ENCODE measurements at regions not wholly inside any gene's neighbourhood (a gene's known extent, or its start where the extent isn't known, plus 50 kb on each side); places are given as distances from the start of the nearest gene placed in this dataset.
A peak's percentile ranks its signal among the peaks of the same experiment; 100 is the strongest.
"Not testable (repeated sequence)": the region's sequence is repeated elsewhere in the genome, so short reads cannot be mapped to it uniquely, and the experiment has no call there.

DNA sequence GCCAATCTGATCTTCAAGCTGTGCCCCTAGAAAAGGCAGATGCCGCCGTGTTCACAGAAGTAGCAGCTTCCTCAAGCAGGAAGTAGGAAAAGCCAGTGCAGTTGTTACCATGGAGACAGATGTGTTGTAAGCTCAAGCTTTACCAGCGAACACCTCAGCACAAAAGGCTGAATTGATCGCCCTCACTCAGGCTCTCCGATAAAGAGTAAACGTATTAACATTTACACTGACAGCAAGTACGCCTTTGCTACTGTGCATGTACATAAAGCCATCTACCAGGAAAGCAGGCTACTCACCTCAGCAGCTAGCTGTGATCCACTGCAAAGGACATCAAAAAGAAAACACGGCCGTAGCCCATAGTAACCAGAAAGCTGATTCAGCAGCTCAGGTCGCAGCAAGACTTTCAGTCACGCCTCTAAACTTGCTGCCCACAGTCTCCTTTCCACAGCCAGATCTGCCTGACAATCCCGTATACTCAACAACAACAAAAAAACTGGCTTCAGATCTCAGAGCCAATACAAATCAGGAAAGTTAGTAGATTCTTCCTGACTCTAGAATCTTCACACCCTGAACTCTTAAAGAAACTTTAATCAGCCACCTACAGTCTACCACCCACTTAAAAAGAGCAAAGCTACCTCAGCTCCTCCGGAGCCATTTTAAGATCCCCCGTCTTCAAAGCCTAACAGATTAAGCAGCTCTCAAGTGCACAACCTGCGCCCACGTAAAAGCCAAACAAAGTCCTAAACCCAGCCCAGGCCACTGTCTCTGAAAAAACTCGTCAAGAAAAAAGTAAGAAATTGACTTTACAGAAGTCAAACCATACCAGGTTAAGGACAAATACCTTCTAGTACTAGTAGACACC lies 160.0 kb downstream of the DEFB131A start:
- peak; percentile 28 to 31 (median 31) for DNase-seq (ENCODE audit: low read depth in 2 of 3, low spot score in 1 of 3)

DNA sequence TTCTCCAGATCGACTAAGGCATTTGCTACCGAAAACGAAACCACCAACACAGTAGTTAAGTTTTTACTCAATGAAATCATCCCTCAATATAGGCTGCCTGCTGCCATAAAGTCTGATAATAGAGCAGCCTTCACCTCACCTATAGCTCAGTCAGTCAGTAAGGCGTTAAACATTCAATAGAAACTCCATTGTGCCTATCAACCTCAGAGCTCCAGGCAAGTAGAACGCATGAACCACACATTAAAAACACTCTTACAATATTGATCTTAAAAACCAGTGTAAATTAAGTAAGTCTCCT lies 160.6 kb downstream of the DEFB131A start:
- DNase-seq (ENCODE audit: low read depth in 2 of 3, low spot score in 1 of 3): not testable (repeated sequence)

DNA sequence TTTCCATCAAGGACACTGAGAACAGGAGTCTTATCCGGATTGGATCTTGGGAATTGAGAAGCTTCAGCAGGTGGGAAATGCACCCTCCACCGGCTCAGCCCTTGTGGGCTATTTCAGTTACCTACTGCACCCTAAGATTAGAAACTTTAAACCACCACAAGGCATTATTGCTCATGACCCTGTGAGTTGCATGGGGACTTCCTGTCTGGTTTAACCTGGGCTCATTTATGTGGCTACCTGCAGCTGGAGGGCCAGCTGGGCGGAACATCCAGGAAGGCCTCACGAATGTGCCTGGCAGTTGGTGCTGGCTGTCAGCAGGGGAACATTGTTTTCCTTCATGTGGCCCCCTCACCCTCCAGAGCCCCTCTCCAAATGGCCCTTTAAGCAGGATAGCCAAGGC lies 164.1 kb downstream of the DEFB131A start:
- no peak for DNase-seq (ENCODE audit: low read depth in 2 of 3, low spot score in 1 of 3)

DNA sequence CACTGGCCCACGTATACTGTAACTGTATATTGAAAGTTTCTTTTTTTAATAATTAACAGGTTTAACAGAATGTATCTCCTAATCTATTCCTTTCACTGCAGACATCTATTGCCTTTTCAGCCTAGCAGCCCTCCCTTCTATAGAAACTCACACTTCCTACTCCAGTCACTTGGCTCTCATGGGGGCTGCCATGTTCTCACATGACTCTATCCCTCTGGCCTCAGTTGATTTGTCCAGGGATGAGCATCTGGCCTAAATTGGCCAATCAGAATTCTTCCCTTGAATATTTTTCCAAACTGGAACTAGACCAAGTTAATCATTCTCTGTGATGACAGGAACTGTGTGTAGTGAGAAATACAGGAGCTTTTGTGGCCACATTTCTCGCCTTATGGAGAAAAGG lies 166.1 kb downstream of the DEFB131A start:
- DNase-seq (ENCODE audit: low read depth in 2 of 3, low spot score in 1 of 3): not testable (repeated sequence)

DNA sequence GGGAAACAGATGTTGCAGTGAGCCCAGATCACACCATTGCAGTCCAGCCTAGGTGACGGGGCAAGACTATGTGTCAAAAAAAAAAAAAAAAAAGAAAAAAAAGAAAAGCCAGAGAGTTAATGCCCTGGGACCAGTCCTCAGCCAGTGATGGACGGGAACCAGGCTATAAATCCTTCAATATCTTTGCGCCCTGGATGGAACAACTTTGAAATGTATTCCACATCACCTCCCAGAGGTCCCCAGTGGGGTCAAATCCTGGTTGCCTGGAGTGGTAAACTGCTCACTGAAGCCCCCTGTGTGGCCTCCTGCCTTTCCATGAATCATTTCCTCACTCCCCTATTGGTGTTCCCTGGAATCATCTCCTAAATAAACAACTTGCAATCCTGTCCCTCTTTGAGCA lies 166.9 kb downstream of the DEFB131A start:
- no peak for DNase-seq (ENCODE audit: low read depth in 2 of 3, low spot score in 1 of 3)

DNA sequence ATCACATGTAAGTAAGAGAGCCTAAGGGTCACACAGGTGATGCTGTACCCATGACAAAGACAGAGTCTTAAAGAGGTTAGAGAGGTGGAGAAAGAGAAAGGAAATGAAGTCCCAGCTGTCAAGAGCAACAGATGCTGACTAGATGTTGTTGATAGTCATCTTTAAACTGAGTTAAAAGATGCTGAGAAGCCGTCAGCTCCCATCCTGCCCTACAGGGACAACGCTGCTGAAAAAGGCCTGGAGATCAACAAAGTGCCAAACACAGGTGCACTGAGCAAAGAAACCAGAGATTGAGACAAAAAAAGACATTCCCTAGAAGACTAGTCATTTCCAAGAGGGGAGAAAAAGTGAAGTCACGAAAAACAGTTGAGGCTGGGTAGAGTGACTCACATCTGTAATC lies 145.0 kb upstream of the DRD5 start:
- DNase-seq (ENCODE audit: low read depth in 2 of 3, low spot score in 1 of 3): not testable (repeated sequence)

DNA sequence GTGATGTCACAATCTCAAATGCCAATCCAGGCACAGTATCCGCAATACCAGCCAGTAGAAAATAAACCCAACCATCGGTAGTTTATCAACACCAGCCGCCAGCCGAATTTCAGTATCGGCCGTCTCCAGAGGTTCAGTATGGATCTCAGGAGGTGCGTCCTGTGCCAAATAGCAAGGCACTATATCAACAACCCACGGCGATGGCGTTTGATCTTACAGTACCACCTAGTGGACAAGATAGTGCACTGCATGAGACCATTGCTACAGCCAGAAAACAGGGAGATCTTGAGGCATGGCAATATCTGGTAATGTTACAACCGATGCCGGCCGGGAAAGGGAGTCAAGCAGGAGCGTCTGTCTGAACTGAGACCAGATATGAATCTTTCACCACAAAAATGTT lies 121.8 kb upstream of the DRD5 start:
- DNase-seq (ENCODE audit: low read depth in 2 of 3, low spot score in 1 of 3): not testable (repeated sequence)

DNA sequence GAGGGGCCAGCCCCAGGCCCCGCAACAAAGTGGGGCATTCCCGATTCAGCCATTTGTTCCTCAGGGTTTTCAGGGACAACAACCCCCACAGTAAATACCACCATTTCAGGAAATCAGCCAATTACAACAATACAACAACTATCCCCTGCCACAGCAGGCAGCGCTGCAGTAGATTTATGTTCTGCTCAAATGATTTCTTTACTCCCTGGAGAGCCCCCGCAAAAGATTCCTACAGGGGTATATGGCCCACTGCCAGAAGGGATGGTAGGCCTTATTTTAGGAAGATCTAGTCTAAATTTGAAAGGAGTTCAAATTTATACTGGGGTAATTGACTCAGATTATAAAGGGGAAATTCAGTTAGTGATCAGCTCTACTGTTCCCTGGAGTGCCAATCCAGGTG lies 120.5 kb upstream of the DRD5 start:
- not testable (repeated sequence) for DNase-seq (ENCODE audit: low read depth in 2 of 3, low spot score in 1 of 3)

DNA sequence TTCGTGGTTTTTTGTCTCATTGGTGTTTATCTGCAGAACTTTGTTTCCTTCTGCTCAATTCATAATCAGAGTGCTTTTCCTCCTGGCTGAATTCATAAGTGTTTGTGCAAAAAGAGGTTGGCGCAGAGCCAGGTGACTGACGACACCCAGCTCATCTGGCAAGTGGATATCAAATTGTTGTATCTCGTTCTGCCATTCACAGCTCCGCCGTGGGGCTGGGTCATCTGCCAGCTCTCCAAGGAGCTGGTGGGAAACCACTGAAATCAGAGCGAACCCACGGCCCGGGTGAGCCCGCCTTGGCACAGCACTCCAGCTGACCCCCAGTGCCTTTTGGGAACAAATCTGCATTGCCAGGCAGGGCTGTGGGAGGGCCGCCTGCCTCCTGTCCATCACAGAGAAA lies 110.7 kb upstream of the DRD5 start:
- not testable (repeated sequence) for DNase-seq (ENCODE audit: low read depth in 2 of 3, low spot score in 1 of 3)

DNA sequence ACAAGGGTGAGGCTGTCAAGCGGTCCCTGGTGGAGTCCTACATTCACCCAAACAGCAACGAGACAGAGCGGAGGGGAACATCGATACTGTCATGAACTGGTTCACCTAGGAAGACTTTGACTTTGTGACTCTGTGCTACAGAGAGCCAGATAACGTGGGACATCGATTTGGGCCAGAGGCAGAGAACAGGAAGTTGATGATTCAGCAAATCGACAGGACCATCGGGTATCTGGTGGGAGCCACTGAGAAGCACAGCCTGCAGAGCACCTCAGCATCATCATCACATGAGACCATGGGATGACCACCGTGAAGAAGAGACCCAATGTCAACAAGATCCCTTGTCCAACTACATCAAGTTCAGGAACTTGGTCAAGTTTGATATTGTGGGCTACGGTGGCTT lies 104.1 kb upstream of the DRD5 start:
- DNase-seq (ENCODE audit: low read depth in 2 of 3, low spot score in 1 of 3): not testable (repeated sequence)

DNA sequence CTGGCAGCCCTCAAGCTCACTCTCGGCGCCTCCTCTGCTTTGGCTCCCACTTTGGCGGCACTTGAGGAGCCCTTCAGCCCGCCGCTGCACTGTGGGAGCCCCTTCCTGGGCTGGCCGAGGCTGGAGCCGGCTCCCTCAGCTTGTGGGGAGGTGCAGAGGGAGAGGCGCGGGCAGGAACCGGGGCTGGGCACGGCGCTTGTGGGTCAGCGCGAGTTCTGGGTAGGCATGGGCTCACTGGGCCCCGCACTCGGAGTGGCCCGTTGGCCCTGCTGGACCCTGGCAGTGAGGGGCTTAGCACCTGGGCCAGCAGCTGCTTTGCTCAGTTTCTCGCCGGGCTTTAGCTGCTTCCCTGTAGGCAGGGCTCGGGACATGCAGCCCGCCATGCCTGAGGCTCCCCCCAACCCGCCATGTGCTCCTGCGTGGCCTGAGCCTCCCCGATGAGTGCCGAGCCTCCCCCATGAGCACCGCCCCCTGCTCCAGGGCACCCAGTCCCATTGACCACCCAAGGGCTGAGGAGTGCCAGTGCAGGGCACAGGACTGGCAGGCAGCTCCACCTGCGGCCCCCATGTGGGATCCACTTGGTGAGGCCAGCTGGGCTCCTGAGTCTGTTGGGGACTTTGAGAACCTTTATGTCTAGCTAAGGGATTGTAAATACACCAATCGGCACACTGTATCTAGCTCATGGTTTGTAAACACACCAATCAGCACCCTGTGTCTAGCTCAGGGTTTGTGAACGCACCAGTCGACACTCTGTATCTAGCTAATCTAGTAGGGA lies 101.5 kb upstream of the DRD5 start:
- no peak for DNase-seq (ENCODE audit: low read depth in 2 of 3, low spot score in 1 of 3)

DNA sequence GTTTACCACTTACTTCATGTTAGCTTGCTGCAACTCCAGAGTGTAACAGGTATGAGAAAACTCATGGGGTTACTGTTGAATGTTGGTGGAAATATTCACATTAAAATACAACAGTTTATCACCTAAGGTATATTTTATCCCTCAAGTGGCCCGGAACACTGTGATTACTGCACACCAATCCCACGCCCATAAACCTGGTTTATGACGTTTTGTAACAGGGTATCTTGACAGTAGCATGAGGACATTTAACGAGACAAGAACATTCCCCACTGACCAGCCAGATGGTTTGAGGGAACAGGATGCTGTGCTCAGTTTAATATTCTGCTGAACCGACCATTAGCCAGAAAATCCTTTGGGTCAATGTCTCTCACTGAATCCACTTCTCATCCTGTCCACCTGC lies 98.3 kb upstream of the DRD5 start:
- DNase-seq (ENCODE audit: low read depth in 2 of 3, low spot score in 1 of 3): not testable (repeated sequence)

DNA sequence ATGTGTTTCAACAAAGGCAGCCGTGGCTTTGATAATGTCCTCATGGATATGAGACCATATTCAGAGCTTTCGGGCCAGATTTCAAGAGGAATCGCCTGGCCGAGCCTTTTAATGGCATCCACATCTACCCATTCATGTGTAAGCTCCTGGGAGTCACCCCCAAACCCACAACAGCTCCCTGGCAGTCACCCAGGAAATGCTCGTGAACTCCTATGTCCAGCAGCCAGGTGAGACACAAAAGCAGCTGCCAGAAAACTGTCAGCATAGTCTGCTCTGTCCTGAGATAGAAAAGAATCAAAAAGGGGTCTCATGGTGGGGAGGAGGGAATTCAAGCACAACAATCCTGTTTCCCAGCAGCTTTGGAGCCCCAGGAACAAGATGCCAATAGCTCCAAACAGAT lies 96.4 kb upstream of the DRD5 start:
- DNase-seq (ENCODE audit: low read depth in 2 of 3, low spot score in 1 of 3): not testable (repeated sequence)

DNA sequence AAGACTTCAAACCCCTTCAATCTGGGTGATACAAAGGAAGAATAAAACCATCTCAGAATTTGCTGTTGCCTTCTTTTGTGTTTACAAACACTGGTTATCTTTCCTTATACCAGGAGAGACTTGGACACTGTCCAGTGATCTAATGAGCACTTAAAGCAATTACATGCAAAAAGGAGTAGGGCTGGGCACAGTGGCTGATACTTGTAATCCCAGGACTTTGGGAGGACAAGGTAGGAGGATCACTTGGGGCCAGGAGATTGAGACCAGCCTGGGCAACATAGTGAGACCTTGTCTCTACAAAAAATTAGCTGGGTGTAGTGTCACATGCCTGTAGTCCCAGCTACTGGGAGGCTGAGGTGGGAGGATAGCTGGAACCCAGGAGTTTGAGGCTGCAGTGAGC lies 95.7 kb upstream of the DRD5 start:
- no peak for DNase-seq (ENCODE audit: low read depth in 2 of 3, low spot score in 1 of 3)

DNA sequence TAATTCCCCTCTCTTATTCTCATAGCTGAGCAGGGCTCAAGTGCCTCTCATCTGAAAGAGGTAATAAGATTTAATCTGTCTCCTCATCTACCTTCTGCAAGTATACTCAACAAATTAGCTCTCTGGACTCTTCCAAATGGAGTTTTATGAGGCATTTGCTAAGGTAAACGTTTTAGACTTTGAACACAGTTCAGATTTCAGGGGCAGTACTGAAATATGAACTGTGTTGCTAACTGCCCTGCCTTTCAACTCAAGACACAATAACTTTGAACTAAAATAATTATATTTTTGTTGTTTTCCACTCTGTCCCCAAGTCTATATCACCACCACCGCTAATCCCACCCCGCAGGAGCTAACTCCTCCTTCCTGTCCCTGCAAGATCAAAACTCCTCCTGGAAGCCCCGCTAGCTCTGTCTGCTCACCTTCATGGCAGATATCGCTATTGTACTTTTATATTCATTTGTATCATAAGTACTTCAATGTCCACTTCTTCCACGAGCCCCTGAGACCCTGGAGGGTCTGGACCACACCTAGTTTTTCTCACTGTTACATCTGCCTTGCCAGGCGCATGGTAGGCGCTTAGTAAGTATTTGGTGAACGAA lies 90.7 kb upstream of the DRD5 start:
- DNase-seq (ENCODE audit: low read depth in 2 of 3, low spot score in 1 of 3): not testable (repeated sequence)

DNA sequence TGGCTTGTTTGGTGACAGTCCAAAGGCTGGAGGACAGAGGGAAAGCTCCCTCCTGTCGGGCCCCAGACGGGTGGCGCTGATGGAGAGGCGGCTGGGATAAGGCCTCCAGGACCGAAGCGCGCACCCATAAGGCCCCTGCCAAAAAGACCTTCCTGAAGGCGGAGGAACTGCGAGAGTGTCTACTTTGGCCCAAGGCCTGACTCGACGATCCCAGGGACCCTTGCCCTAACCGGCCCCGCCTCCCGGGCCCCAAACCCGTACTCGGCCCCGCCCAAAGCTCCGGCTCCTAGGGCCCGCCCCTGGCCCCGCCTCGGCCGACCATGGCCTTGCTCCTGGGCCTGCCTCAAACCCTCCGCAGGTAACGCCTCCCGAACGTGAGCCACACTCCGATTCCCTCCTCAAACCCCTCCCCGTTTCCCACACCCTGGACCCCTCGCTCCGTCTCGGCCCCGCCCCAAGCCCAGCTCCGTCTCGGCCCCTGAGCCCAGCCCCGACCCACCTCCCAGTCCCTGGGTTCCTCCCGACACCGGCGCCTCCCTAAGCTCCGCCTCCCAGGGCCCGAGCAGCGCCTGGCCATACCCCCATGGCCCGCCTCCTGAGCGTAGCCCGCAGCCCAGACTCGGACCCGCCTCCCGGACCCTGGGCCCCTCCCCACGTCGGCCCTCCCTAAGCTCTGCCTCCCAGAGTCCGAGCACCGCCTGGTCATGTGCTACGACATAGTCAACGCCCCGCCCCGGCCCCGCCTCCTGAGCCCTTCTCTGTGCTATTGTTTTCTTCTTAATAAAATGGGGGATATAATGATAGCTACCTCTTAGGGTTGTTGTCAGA lies 90.0 kb upstream of the DRD5 start:
- peak; percentile 81 to 89 (median 84) for DNase-seq (ENCODE audit: low read depth in 2 of 3, low spot score in 1 of 3)

DNA sequence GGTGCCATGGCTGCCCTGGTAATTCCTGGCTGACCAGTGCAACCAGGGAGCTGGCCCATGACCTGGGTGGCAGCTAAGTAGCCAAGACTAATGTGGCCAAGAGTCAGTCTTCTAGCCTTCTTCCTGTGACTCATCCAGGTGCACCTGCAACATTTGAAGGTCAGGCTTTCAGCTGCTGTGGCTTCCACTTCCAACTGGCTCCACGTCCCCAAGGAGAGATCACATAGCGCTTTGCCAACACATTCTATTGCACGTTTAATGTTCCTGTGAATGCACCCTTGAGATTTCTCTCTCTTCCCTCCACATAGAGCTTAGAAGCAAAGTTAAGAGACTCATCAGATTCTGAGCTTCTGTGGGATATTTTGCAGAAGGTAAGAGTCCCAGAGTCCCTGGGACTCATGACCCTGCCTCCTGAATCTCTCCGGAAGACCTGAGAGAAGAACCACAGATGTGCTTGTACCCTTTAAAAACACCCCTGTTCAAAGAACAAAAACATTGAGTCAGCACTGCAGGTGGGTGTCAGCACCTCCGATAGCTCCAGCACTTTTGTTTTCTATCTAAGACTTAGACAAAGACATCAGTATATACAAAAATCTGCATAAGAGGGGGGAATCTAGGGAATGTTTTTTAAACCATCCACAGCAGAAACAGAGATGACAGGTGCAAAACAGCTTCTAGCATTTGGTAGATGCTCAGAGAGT lies 88.5 kb upstream of the DRD5 start:
- not testable (repeated sequence) for DNase-seq (ENCODE audit: low read depth in 2 of 3, low spot score in 1 of 3)

DNA sequence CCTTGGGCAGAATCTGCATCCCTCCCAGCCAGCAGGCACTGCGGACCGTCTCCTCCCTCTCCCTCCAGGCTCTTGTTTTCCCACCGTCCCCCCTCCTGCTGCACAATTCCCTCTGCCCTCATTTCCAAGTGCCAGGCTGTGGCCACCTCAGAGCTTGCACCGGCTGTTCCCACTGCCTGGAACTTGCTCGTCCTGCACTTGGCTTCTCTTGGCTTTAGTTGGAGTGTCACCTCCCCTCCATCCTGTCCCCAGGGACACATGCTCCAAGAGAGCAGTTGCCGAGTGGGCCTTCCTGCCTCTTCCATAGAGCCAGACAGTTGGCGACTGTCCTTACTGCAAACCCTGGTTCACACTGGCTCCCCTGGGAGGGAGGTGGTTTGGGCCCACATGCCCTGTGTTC lies 87.0 kb upstream of the DRD5 start:
- DNase-seq (ENCODE audit: low read depth in 2 of 3, low spot score in 1 of 3): not testable (repeated sequence)

DNA sequence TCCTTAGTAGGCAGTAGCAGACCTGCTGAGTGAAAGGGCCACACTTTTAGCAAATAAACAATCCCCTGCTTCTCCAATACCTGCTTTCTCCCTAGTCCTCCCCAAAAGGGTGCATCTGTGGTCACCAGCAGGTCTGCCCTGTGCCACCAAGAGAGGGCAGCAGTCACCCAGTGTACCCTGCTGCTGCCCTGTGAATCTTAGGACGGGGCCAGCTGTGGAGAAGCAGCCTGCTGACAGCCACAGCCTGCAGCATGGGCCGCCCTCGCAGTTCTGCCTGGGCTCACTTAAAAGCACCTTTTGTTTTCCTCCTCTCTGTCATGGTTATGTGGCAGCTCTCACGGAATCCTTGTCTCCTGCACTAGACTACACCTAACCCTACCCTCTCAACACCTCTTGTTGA lies 85.4 kb upstream of the DRD5 start:
- DNase-seq (ENCODE audit: low read depth in 2 of 3, low spot score in 1 of 3): not testable (repeated sequence)

DNA sequence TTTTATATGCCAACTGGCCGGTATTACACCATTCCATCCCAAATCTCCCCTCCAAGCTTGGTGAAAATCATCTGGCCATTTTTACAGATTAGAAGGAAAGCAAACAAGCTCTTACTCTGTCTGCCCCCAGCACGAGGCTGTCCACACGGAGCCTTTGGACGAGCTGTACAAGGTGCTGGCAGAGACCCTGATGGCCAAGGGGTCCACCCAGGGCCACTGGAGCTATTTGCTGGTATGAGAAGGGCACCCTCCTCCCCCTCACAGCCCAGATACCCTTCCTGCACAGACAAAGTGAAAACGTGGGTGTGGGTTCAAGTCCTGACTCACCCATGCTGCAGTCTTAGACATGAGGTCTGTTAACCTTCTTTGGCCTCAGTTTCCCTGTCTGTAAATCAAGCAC lies 84.9 kb upstream of the DRD5 start:
- not testable (repeated sequence) for DNase-seq (ENCODE audit: low read depth in 2 of 3, low spot score in 1 of 3)

DNA sequence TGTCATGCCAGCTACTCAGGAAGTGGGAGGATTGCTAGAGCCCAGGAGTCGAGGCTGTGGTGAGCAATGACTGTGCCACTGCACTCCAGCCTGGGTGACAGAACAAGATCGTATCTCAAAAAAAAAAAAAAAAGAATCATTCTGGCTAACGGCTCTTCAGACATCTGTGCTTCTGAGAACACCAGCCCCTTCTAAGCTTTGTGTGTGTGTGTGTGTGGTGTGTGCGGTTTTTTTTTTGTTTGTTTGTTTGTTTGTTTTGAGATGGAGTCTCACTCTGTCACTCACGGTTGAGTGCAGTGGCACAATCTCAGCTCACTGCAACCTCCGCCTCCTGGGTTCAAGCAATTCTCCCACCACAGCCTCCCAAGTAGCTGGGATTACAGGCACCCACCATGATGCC lies 79.4 kb upstream of the DRD5 start:
- DNase-seq (ENCODE audit: low read depth in 2 of 3, low spot score in 1 of 3): not testable (repeated sequence)

Data from stimulated activated CD4-positive, alpha-beta T cell treated with anti-CD3 and anti-CD28 coated beads, Interleukin-12 subunit alpha, Interleukin-12 subunit beta, amount 100 ng/mL, for 48 hours (primary cell).